SJSA1 (cell line): ENCODE measurements at regions not wholly inside any gene's neighbourhood (a gene's known extent, or its start where the extent isn't known, plus 50 kb on each side); places are given as distances from the start of the nearest gene placed in this dataset.
"Not testable (repeated sequence)": the region's sequence is repeated elsewhere in the genome, so short reads cannot be mapped to it uniquely, and the experiment has no call there.

Source experiments
- DNase-seq, 2 experiments: peaks; one replicate each; pipeline ENCODE4 v3.0.0-alpha.2; 2015 to 2020; ENCODE audit warnings: low spot score in 2 of 2, low read depth in 1 of 2
- H3K27ac ChIP-seq: fragments of 250-450 bp; sonication (Bioruptor Pico); 2 replicates; pipeline ENCODE4 v1.5.1; 2020; ENCODE audit warnings: mild to moderate bottlenecking, moderate library complexity
- H3K27me3 ChIP-seq: fragments of 250-450 bp; sonication (Bioruptor Pico); replicated peaks from 2 replicates; pipeline ENCODE4 v1.5.1; 2020; ENCODE audit warnings: mild to moderate bottlenecking, moderate library complexity
- H3K36me3 ChIP-seq: fragments of 250-450 bp; sonication (Bioruptor Pico); 2 replicates; pipeline ENCODE4 v1.5.1; 2020; ENCODE audit warnings: mild to moderate bottlenecking
- H3K4me1 ChIP-seq: fragments of 250-450 bp; sonication (Bioruptor Pico); replicated peaks from 2 replicates; pipeline ENCODE4 v1.6.1; 2021; ENCODE audit warnings: mild to moderate bottlenecking
- H3K4me3 ChIP-seq: fragments of 250-450 bp; sonication (Bioruptor Pico); 2 replicates; pipeline ENCODE4 v1.5.1; 2020; ENCODE audit warnings: mild to moderate bottlenecking
- H3K9me3 ChIP-seq: fragments of 250-450 bp; sonication (Bioruptor Pico); replicated peaks from 2 replicates; pipeline ENCODE4 v1.5.1; 2020; ENCODE audit warnings: mild to moderate bottlenecking

- Histone ChIP-seq H3K36me3 (no peaks in the 10 kb centered on the region), H3K27me3 (no peaks in the 10 kb centered on the region), H3K27ac (no peak overlapping the region), H3K4me1 (no peaks in the 10 kb centered on the region), H3K9me3 (no peaks in the 10 kb centered on the region; the same call in 1 of the 2 replicates), H3K4me3 (no peak overlapping the region)
- DNase-seq: no peak
Observed at GRCh38 chr2:144745424-144745823, 225.5 kb upstream of the ZEB2 start.

GRCh38 chr2:144738749-144739148 lies 218.8 kb upstream of the ZEB2 start:
- no peaks in the 10 kb centered on the region for H3K27me3 ChIP-seq
- no peaks in the 10 kb centered on the region for H3K9me3 ChIP-seq
- no peak overlapping the region for H3K4me3 ChIP-seq
- H3K27ac ChIP-seq: no peak overlapping the region
- H3K4me1 ChIP-seq: no peaks in the 10 kb centered on the region
- no peak for DNase-seq
- no peaks in the 10 kb centered on the region for H3K36me3 ChIP-seq

- Histone ChIP-seq H3K27ac (no peak overlapping the region), H3K27me3 (no peaks in the 10 kb centered on the region), H3K4me3 (no peak overlapping the region), H3K36me3 (no peaks in the 10 kb centered on the region), H3K4me1 (no peaks in the 10 kb centered on the region), H3K9me3 (no peaks in the 10 kb centered on the region)
- no peak for DNase-seq
Observed at GRCh38 chr2:144730711-144731110, 210.8 kb upstream of the ZEB2 start.

- not testable (repeated sequence) for H3K27me3 ChIP-seq, H3K27ac ChIP-seq, H3K9me3 ChIP-seq, H3K4me3 ChIP-seq, H3K36me3 ChIP-seq, H3K4me1 ChIP-seq, DNase-seq
Observed at GRCh38 chr2:144724460-144724859, 204.5 kb upstream of the ZEB2 start.

- Histone ChIP-seq H3K4me3 (no peak overlapping the region), H3K36me3 (no peaks in the 10 kb centered on the region), H3K4me1 (no peaks in the 10 kb centered on the region), H3K9me3 (no peaks in the 10 kb centered on the region), H3K27me3 (no peaks in the 10 kb centered on the region), H3K27ac (no peak overlapping the region)
- no peak for DNase-seq
Observed at GRCh38 chr2:144718376-144718775, 198.5 kb upstream of the ZEB2 start.

GRCh38 chr2:144715992-144716391 lies 196.1 kb upstream of the ZEB2 start:
- Histone ChIP-seq H3K4me3 (no peak overlapping the region), H3K9me3 (no peaks in the 10 kb centered on the region), H3K4me1 (no peaks in the 10 kb centered on the region), H3K27ac (no peak overlapping the region), H3K27me3 (no peaks in the 10 kb centered on the region), H3K36me3 (no peaks in the 10 kb centered on the region)
- no peak for DNase-seq

GRCh38 chr2:144713410-144713809 lies 193.5 kb upstream of the ZEB2 start:
- Histone ChIP-seq H3K36me3 (no peaks in the 10 kb centered on the region), H3K4me3 (no peak overlapping the region), H3K4me1 (peaks cover 4% of the 10 kb centered on the region), H3K9me3 (no peaks in the 10 kb centered on the region), H3K27ac (no peak overlapping the region), H3K27me3 (no peaks in the 10 kb centered on the region)
- no peak for DNase-seq

- H3K9me3 ChIP-seq: no peaks in the 10 kb centered on the region
- no peaks in the 10 kb centered on the region for H3K27me3 ChIP-seq
- no peak for DNase-seq
- H3K4me1 ChIP-seq: peaks cover 11% of the 10 kb centered on the region
- H3K36me3 ChIP-seq: no peaks in the 10 kb centered on the region
- no peak overlapping the region for H3K27ac ChIP-seq
- H3K4me3 ChIP-seq: no peak overlapping the region
Observed at GRCh38 chr2:144712550-144712940, 192.6 kb upstream of the ZEB2 start.

- Histone ChIP-seq H3K36me3 (no peaks in the 10 kb centered on the region), H3K4me1 (peaks cover 15% of the 10 kb centered on the region), H3K27me3 (no peaks in the 10 kb centered on the region), H3K4me3 (no peak overlapping the region), H3K27ac (no peak overlapping the region), H3K9me3 (no peaks in the 10 kb centered on the region)
- no peak for DNase-seq
Observed at GRCh38 chr2:144711630-144712549, 192.0 kb upstream of the ZEB2 start.

GRCh38 chr2:144711084-144711483 lies 191.2 kb upstream of the ZEB2 start:
- no peak for DNase-seq
- Histone ChIP-seq H3K36me3 (no peaks in the 10 kb centered on the region), H3K4me1 (peaks cover 15% of the 10 kb centered on the region), H3K9me3 (no peaks in the 10 kb centered on the region), H3K27ac (no peak overlapping the region), H3K4me3 (no peak overlapping the region), H3K27me3 (no peaks in the 10 kb centered on the region)

GRCh38 chr2:144708626-144709025 lies 188.7 kb upstream of the ZEB2 start:
- Histone ChIP-seq H3K36me3 (no peaks in the 10 kb centered on the region), H3K27ac (peak overlapping the region; percentile 36), H3K4me1 (peaks cover 15% of the 10 kb centered on the region), H3K9me3 (no peaks in the 10 kb centered on the region), H3K27me3 (no peaks in the 10 kb centered on the region), H3K4me3 (no peak overlapping the region)
- DNase-seq: no peak

GRCh38 chr2:144707736-144708326 lies 187.9 kb upstream of the ZEB2 start:
- peaks cover 15% of the 10 kb centered on the region for H3K4me1 ChIP-seq
- peak; percentile 85 to 93 for DNase-seq
- no peaks in the 10 kb centered on the region for H3K36me3 ChIP-seq
- no peaks in the 10 kb centered on the region for H3K9me3 ChIP-seq
- peak overlapping the region; percentile 54 for H3K27ac ChIP-seq
- H3K4me3 ChIP-seq: no peak overlapping the region
- no peaks in the 10 kb centered on the region for H3K27me3 ChIP-seq

- H3K4me1 ChIP-seq: peaks cover 15% of the 10 kb centered on the region
- no peaks in the 10 kb centered on the region for H3K9me3 ChIP-seq
- H3K36me3 ChIP-seq: no peaks in the 10 kb centered on the region
- no peak overlapping the region for H3K4me3 ChIP-seq
- no peak for DNase-seq
- H3K27ac ChIP-seq: no peak overlapping the region
- no peaks in the 10 kb centered on the region for H3K27me3 ChIP-seq
Observed at GRCh38 chr2:144706647-144707046, 186.7 kb upstream of the ZEB2 start.
